Umbilical cord (tissue), 1 donor: ENCODE measurements at regions not wholly inside any gene's neighbourhood (a gene's known extent, or its start where the extent isn't known, plus 50 kb on each side); places are given as distances from the start of the nearest gene placed in this dataset.

Source experiments
- DNase-seq: peaks from one replicate; pipeline ENCODE4 v3.0.0-alpha.2; 2015; ENCODE audit warnings: low spot score

- DNase-seq: no peak
Observed at GRCh38 chr13:73223372-73223781, 164.6 kb downstream of the KLF5 start.

GRCh38 chr13:73222627-73223305, 164.0 kb downstream of the KLF5 start:
- DNase-seq: no peak

GRCh38 chr13:73220966-73221720, 162.3 kb downstream of the KLF5 start:
- DNase-seq: no peak

GRCh38 chr13:73218181-73218580, 159.4 kb downstream of the KLF5 start:
- no peak for DNase-seq

GRCh38 chr13:73216381-73216831, 157.6 kb downstream of the KLF5 start:
- no peak for DNase-seq

- DNase-seq: no peak
Observed at GRCh38 chr13:73215823-73216222, 157.0 kb downstream of the KLF5 start.

- no peak for DNase-seq
Observed at GRCh38 chr13:73212482-73212881, 153.7 kb downstream of the KLF5 start.

- no peak for DNase-seq
Observed at GRCh38 chr13:73210218-73210883, 151.5 kb downstream of the KLF5 start.

GRCh38 chr13:73204952-73205351, 146.1 kb downstream of the KLF5 start:
- DNase-seq: no peak

GRCh38 chr13:73201626-73202025, 142.8 kb downstream of the KLF5 start:
- no peak for DNase-seq

- DNase-seq: no peak
Observed at GRCh38 chr13:73198991-73199411, 140.2 kb downstream of the KLF5 start.

GRCh38 chr13:73195091-73195490, 136.3 kb downstream of the KLF5 start:
- no peak for DNase-seq

- DNase-seq: no peak
Observed at GRCh38 chr13:73194310-73194709, 135.5 kb downstream of the KLF5 start.

GRCh38 chr13:73193554-73193953, 134.7 kb downstream of the KLF5 start:
- DNase-seq: no peak

- DNase-seq: no peak
Observed at GRCh38 chr13:73190477-73190876, 131.7 kb downstream of the KLF5 start.

GRCh38 chr13:73189776-73190175, 131.0 kb downstream of the KLF5 start:
- no peak for DNase-seq

- no peak for DNase-seq
Observed at GRCh38 chr13:73189362-73189761, 130.6 kb downstream of the KLF5 start.

- DNase-seq: no peak
Observed at GRCh38 chr13:73187106-73187505, 128.3 kb downstream of the KLF5 start.

GRCh38 chr13:73179650-73180274, 121.0 kb downstream of the KLF5 start:
- no peak for DNase-seq

- no peak for DNase-seq
Observed at GRCh38 chr13:73177916-73178565, 119.2 kb downstream of the KLF5 start.

GRCh38 chr13:73177017-73177416, 118.2 kb downstream of the KLF5 start:
- no peak for DNase-seq
